UCSD-AML1 (cell line): ENCODE measurements at regions not wholly inside any gene's neighbourhood (a gene's known extent, or its start where the extent isn't known, plus 50 kb on each side); places are given as distances from the start of the nearest gene placed in this dataset.

Experiments
- DNase-seq: peaks from one replicate; lab custom pipeline; 2025; ENCODE audit not compliant: unreplicated experiment; lab: John Stamatoyannopoulos, UW

- DNase-seq, result no peak
These were observed 1211.0 kb downstream of the BRD1 start for GRCh38 chr22:48616656-48617055.

- no peak for DNase-seq
These were observed 1212.3 kb downstream of the BRD1 start for GRCh38 chr22:48615171-48616008.

- no peak for DNase-seq
These were observed 1214.0 kb downstream of the BRD1 start for GRCh38 chr22:48613566-48614200.

- no peak for DNase-seq
These were observed 1215.3 kb downstream of the BRD1 start for GRCh38 chr22:48612077-48612995.

- DNase-seq, result no peak
These were observed 1218.3 kb downstream of the BRD1 start for GRCh38 chr22:48609279-48609865.

- peak; percentile 18 for DNase-seq
These were observed 1219.6 kb downstream of the BRD1 start for GRCh38 chr22:48607901-48608662.

GRCh38 chr22:48606684-48607307 lies 1220.9 kb downstream of the BRD1 start:
- no peak for DNase-seq

- no peak for DNase-seq
These were observed 1221.7 kb downstream of the BRD1 start for GRCh38 chr22:48605856-48606481.

GRCh38 chr22:48605125-48605524 lies 1222.5 kb downstream of the BRD1 start:
- DNase-seq, result no peak

- no peak for DNase-seq
These were observed 1223.9 kb downstream of the BRD1 start for GRCh38 chr22:48603621-48604320.

- DNase-seq, result no peak
These were observed 1224.7 kb downstream of the BRD1 start for GRCh38 chr22:48602805-48603518.

- no peak for DNase-seq
These were observed 1227.0 kb downstream of the BRD1 start for GRCh38 chr22:48600681-48601080.

- DNase-seq, result no peak
These were observed 1227.5 kb downstream of the BRD1 start for GRCh38 chr22:48600171-48600570.

- DNase-seq, result no peak
These were observed 1228.3 kb downstream of the BRD1 start for GRCh38 chr22:48599346-48599745.

GRCh38 chr22:48596111-48596850 lies 1231.4 kb downstream of the BRD1 start:
- no peak for DNase-seq

- DNase-seq, result no peak
These were observed 1232.2 kb downstream of the BRD1 start for GRCh38 chr22:48595511-48595905.

- no peak for DNase-seq
These were observed 1232.7 kb downstream of the BRD1 start for GRCh38 chr22:48594757-48595510.
